HTR-8/SVneo (cell line): ENCODE measurements at regions not wholly inside any gene's neighbourhood (a gene's known extent, or its start where the extent isn't known, plus 50 kb on each side); places are given as distances from the start of the nearest gene placed in this dataset.
"Not testable (repeated sequence)": the region's sequence is repeated elsewhere in the genome, so short reads cannot be mapped to it uniquely, and the experiment has no call there.

Experiments
- DNase-seq: peaks from one replicate; pipeline ENCODE4 v3.0.0; 2011; ENCODE audit warnings: low spot score, mixed read lengths; ENCODE audit not compliant: insufficient read length
- FAIRE-seq: peaks from 2 replicates; lab custom pipeline; 2011; peaks lifted over from hg19 to GRCh38; lab: Jason Lieb, UNC

- DNase-seq (no peak), FAIRE-seq (no peak)
Measured at GRCh38 chr6:26230351-26230750, 134.6 kb upstream of the BTN3A2 start.

- FAIRE-seq (no peak), DNase-seq (no peak)
Measured at GRCh38 chr6:26231006-26231587, 133.9 kb upstream of the BTN3A2 start.

GRCh38 chr6:26232306-26232939 is 132.6 kb upstream of the BTN3A2 start:
- DNase-seq: no peak
- no peak for FAIRE-seq

- FAIRE-seq: no peak
- no peak for DNase-seq
Measured at GRCh38 chr6:26232940-26233648, 131.9 kb upstream of the BTN3A2 start.

- FAIRE-seq: peak; percentile 85
Measured at GRCh38 chr6:26233649-26234420, 131.2 kb upstream of the BTN3A2 start.

GRCh38 chr6:26234421-26235301 is 130.3 kb upstream of the BTN3A2 start:
- peak; percentile 33 for FAIRE-seq

More at GRCh38 chr6:26233649-26234420, 131.2 kb upstream of the BTN3A2 start:
- no peak for DNase-seq

GRCh38 chr6:26235302-26235670 is 129.7 kb upstream of the BTN3A2 start:
- DNase-seq: no peak

More at GRCh38 chr6:26234421-26235301, 130.3 kb upstream of the BTN3A2 start:
- DNase-seq: peak; percentile 82

GRCh38 chr6:26239415-26239814 is 125.6 kb upstream of the BTN3A2 start:
- FAIRE-seq: not testable (repeated sequence)

More at GRCh38 chr6:26235302-26235670, 129.7 kb upstream of the BTN3A2 start:
- FAIRE-seq: no peak

GRCh38 chr6:26240157-26241032 is 124.6 kb upstream of the BTN3A2 start:
- DNase-seq: peak; percentile 81

More at GRCh38 chr6:26239415-26239814, 125.6 kb upstream of the BTN3A2 start:
- DNase-seq: not testable (repeated sequence)

GRCh38 chr6:26241033-26241895 is 123.7 kb upstream of the BTN3A2 start:
- DNase-seq (no peak), FAIRE-seq (no peak)

More at GRCh38 chr6:26240157-26241032, 124.6 kb upstream of the BTN3A2 start:
- FAIRE-seq: peak; percentile 36

GRCh38 chr6:26243132-26243531 is 121.9 kb upstream of the BTN3A2 start:
- FAIRE-seq: no peak
- DNase-seq: no peak

GRCh38 chr6:26243752-26244151 is 121.2 kb upstream of the BTN3A2 start:
- FAIRE-seq: no peak
- DNase-seq: no peak

- DNase-seq (no peak), FAIRE-seq (no peak)
Measured at GRCh38 chr6:26246058-26246457, 118.9 kb upstream of the BTN3A2 start.

- DNase-seq (no peak), FAIRE-seq (no peak)
Measured at GRCh38 chr6:26246553-26246952, 118.4 kb upstream of the BTN3A2 start.

- no peak for FAIRE-seq
- DNase-seq: no peak
Measured at GRCh38 chr6:26249707-26249956, 115.4 kb upstream of the BTN3A2 start.

- peak; percentile 68 for DNase-seq
Measured at GRCh38 chr6:26249957-26250697, 114.9 kb upstream of the BTN3A2 start.

GRCh38 chr6:26250698-26251044 is 114.3 kb upstream of the BTN3A2 start:
- DNase-seq (no peak), FAIRE-seq (no peak)

More at GRCh38 chr6:26249957-26250697, 114.9 kb upstream of the BTN3A2 start:
- FAIRE-seq: no peak
